K562 (cell line): ENCODE measurements at regions not wholly inside any gene's neighbourhood (a gene's known extent, or its start where the extent isn't known, plus 50 kb on each side); places are given as distances from the start of the nearest gene placed in this dataset.

ENCODE experiments used
- ATAC-seq: fragments of 200-7000 bp; cut with Tn5 transposase; 3 replicates; pipeline ENCODE4 v1.9.1; 2020; ENCODE audit warnings: moderate library complexity
- BruUV-seq: library from RNA; stranded (reverse); fragments of 400-500 nt; replicated peaks from 2 replicates; lab custom pipeline; 2021; lab: Mats Ljungman, UMichigan
- CTCF ChIA-PET: fragments of 300-600 bp; formaldehyde crosslinking; extraction: SDS; loops from one replicate; lab custom pipeline; 2021; ENCODE audit warnings: low intra/inter-chr PET ratio; lab: Yijun Ruan, JAX
- POLR2A ChIA-PET: fragments of 300-600, 350-650 bp; sonication (Branson Sonifier 250); formaldehyde crosslinking; extraction: SDS; loops from one replicate; lab custom pipeline; 2021; ENCODE audit warnings: antibody characterized with exemption, inconsistent platforms; lab: Yijun Ruan, JAX
- DNase-seq, 4 experiments: peaks; one replicate each; pipeline versions ENCODE4 v3.0.0 to v3.0.0-alpha.2; 2011 to 2018; ENCODE audit warnings: low spot score in 3 of 4, mixed read lengths in 3 of 4; ENCODE audit errors: extremely low read depth in 1 of 4
- FAIRE-seq: peaks from 2 replicates; lab custom pipeline; 2011; peaks lifted over from hg19 to GRCh38; lab: Jason Lieb, UNC
- H2AFZ ChIP-seq: 2 replicates; pipeline ENCODE4 v1.6.0; 2011; ENCODE audit warnings: low read depth, low read length, control low read depth, inconsistent platforms
- H3K27ac ChIP-seq: fragments of 200-600 bp; 3 replicates; pipeline ENCODE4 v1.8.0; 2011; ENCODE audit warnings: low read depth, mild to moderate bottlenecking, control low read depth, inconsistent platforms, low read length, moderate library complexity, mixed read lengths; ENCODE audit errors: extremely low read depth
- H3K27me3 ChIP-seq, 2 experiments: fragments of 300-600 bp in 1 of 2; 2 replicates in 1 of 2; 3 replicates in 1 of 2; pipeline versions ENCODE4 v1.6.0 to v1.8.0; 2011; ENCODE audit warnings: inconsistent platforms in 2 of 2, low read length in 2 of 2, mild to moderate bottlenecking in 1 of 2, mixed read lengths in 1 of 2, moderate library complexity in 1 of 2; ENCODE audit not compliant: control insufficient read depth in 2 of 2, insufficient read depth in 2 of 2
- H3K36me3 ChIP-seq: fragments of 300-600 bp; 3 replicates; pipeline ENCODE4 v1.8.0; 2011; ENCODE audit warnings: mild to moderate bottlenecking, low read length, inconsistent platforms; ENCODE audit not compliant: control insufficient read depth, insufficient read depth
- H3K4me1 ChIP-seq, 2 experiments: fragments of 200-600 bp in 1 of 2; replicated peaks in 1 of 2; 2 replicates in 1 of 2; 3 replicates in 1 of 2; pipeline versions ENCODE4 v1.5.1 to v1.8.0; 2011; ENCODE audit warnings: inconsistent platforms in 2 of 2, low read length in 2 of 2, mild to moderate bottlenecking in 1 of 2, mixed read lengths in 1 of 2, moderate library complexity in 1 of 2; ENCODE audit not compliant: control insufficient read depth in 2 of 2, insufficient read depth in 2 of 2
- H3K4me2 ChIP-seq: 2 replicates; pipeline ENCODE4 v1.6.1; 2011; ENCODE audit warnings: low read length, control low read depth, inconsistent platforms, mixed read lengths; ENCODE audit not compliant: insufficient read depth
- H3K4me3 ChIP-seq: fragments of 200-600 bp; sonication (generic), shearing (Covaris generic); 2 replicates; pipeline ENCODE4 v1.5.1; 2016; ENCODE audit warnings: control low read depth, inconsistent platforms
- H3K79me2 ChIP-seq: fragments of 200-600 bp; 3 replicates; pipeline ENCODE4 v1.8.0; 2011; ENCODE audit warnings: low read length, inconsistent platforms; ENCODE audit not compliant: control insufficient read depth, insufficient read depth
- H3K9ac ChIP-seq, 2 experiments: 2 replicates each; pipeline versions ENCODE4 v1.6.0 to v1.6.1; 2011; ENCODE audit warnings: low read depth in 2 of 2, low read length in 2 of 2, control low read depth in 1 of 2, inconsistent platforms in 1 of 2, mild to moderate bottlenecking in 1 of 2, mixed read lengths in 1 of 2; ENCODE audit not compliant: insufficient read depth in 1 of 2
- H3K9me1 ChIP-seq: one replicate; pipeline ENCODE4 v1.6.0; 2011; ENCODE audit warnings: inconsistent platforms, mild to moderate bottlenecking, low read length, moderate library complexity; ENCODE audit not compliant: control insufficient read depth, insufficient read depth
- H3K9me3 ChIP-seq: replicated peaks from 2 replicates; pipeline ENCODE4 v1.5.1; 2011; ENCODE audit warnings: low read depth, low read length, inconsistent platforms; ENCODE audit not compliant: control insufficient read depth, insufficient read depth
- H4K20me1 ChIP-seq: replicated peaks from 2 replicates; pipeline ENCODE4 v1.6.1; 2011; ENCODE audit warnings: low read length, inconsistent platforms, mixed read lengths; ENCODE audit not compliant: control insufficient read depth, insufficient read depth
- GTF2F1 ChIP-seq: IDR thresholded peaks from 2 replicates; pipeline ENCODE4 v1.6.1; 2011; ENCODE audit warnings: low read depth, low read length, improper control_type of control experiment
- HNRNPH1 ChIP-seq: fragments of 200-400 bp; formaldehyde crosslinking; optimal IDR thresholded peaks from 2 replicates; pipeline ENCODE3; 2017; ENCODE audit warnings: low read depth, mild to moderate bottlenecking, low read length, moderate library complexity
- IFI16 ChIP-seq: fragments of 250-450 bp; sonication (Bioruptor Pico); IDR thresholded peaks from 2 replicates; pipeline ENCODE4 v2.1.2; 2022; ENCODE audit warnings: mild to moderate bottlenecking, inconsistent platforms
- NCOA1 ChIP-seq: fragments of 450-650 bp; IDR thresholded peaks from 2 replicates; pipeline ENCODE4 v1.6.1; 2016; ENCODE audit warnings: low read depth
- NONO ChIP-seq, 2 experiments: fragments of 200-400 bp in 1 of 2; fragments of 450-650 bp in 1 of 2; formaldehyde crosslinking in 1 of 2; IDR thresholded peaks; 2 replicates each; pipeline ENCODE4 v1.6.1; 2017; ENCODE audit warnings: low read depth in 2 of 2, mild to moderate bottlenecking in 2 of 2, moderate library complexity in 2 of 2, low read length in 1 of 2
- PML ChIP-seq: IDR thresholded peaks from 2 replicates; pipeline ENCODE4 v1.6.1; 2012; ENCODE audit warnings: low read length, inconsistent platforms
- SIRT6 ChIP-seq: IDR thresholded peaks from one replicate; pipeline ENCODE4 v1.6.1; 2012; ENCODE audit warnings: low read depth, mild to moderate bottlenecking, control low read depth, inconsistent platforms, low read length, moderate library complexity
- TCF3 ChIP-seq: sonication (generic); formaldehyde crosslinking; IDR thresholded peaks from 2 replicates; pipeline ENCODE4 v1.4.0; 2020; ENCODE audit warnings: mild to moderate bottlenecking, missing genetic modification reagents
- ZKSCAN1 ChIP-seq: fragments of 150-350 bp; IDR thresholded peaks from 2 replicates; pipeline ENCODE4 v1.6.1; 2016; ENCODE audit warnings: low read depth, low read length
- ZNF785 ChIP-seq: fragments of 250-450 bp; sonication (Bioruptor Pico); IDR thresholded peaks from 2 replicates; pipeline ENCODE4 v1.4.0; 2020; ENCODE audit warnings: mild to moderate bottlenecking
- WGBS: fragments of 100-300 bp; shearing (Covaris generic); methylation state at CpG from one replicate; pipeline ENCODE4 v1.1.6; 2016; ENCODE audit warnings: low coverage, mixed read lengths; ENCODE audit not compliant: insufficient coverage; ENCODE audit errors: missing lambda C conversion rate; 5-methylcytosine and 5-hydroxymethylcytosine counted together
- in situ Hi-C: fragments of 300-500 bp; cut with MboI; formaldehyde crosslinking; loops from 4 replicates; pipeline ENCODE4 v1.15.0; 2018; ENCODE audit warnings: inconsistent platforms, mixed read lengths
- intact Hi-C: fragments of 100-400 bp; cut with micrococcal nuclease; formaldehyde crosslinking; loops from 2 replicates; pipeline ENCODE4 v1.14.2; 2022
- TF ChIP-seq, protein P1 (sequence below): fragments of 450-650 bp; conservative IDR thresholded peaks from 2 replicates; pipeline ENCODE4 v1.6.1; 2016; ENCODE audit warnings: missing genetic modification characterization, low read depth, mild to moderate bottlenecking, control low read depth, missing compliant biosample characterization

DNA sequence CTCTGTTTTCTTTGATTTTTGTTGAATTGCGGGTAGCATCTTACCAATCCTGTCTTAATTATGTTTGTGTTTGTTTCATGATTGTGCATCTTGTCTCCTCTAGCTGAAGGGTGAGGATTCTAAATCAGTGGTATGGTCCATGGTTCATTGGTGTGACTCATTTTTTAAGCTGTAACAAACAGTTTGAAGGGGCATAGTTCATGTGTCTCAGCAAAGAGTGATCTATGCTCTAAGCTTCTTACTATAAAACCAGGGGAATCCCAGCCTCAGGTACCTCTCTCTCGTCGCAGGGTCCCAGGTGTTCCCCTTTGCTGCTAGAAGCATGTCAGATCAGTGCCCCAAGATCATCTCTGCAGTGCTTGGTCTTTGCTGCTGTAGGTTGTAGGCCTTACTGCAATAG, 100.1 kb downstream of the OTUD1 start:
- TF ChIP-seq, protein P1, sequence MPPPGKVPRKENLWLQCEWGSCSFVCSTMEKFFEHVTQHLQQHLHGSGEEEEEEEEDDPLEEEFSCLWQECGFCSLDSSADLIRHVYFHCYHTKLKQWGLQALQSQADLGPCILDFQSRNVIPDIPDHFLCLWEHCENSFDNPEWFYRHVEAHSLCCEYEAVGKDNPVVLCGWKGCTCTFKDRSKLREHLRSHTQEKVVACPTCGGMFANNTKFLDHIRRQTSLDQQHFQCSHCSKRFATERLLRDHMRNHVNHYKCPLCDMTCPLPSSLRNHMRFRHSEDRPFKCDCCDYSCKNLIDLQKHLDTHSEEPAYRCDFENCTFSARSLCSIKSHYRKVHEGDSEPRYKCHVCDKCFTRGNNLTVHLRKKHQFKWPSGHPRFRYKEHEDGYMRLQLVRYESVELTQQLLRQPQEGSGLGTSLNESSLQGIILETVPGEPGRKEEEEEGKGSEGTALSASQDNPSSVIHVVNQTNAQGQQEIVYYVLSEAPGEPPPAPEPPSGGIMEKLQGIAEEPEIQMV = no peak
- TF ChIP-seq NONO (IDR thresholded peaks at IDR 0.05; ENCODE audit: low read depth in 2 of 2, low read length in 1 of 2) (no peak), HNRNPH1 (no peak), IFI16 (CRISPR knock-in tag) (no peak), PML (no peak), TCF3 (no peak), NCOA1 (no peak), GTF2F1 (no peak), SIRT6 (no peak), ZKSCAN1 (no peak), ZNF785 (no peak)
- DNase-seq = no peak
- BruUV-seq = no TSS peak
- no peak overlapping the region for H2AFZ ChIP-seq
- H3K36me3 ChIP-seq = no peaks in the 10 kb centered on the region
- no peaks in the 10 kb centered on the region for H3K27me3 ChIP-seq
- intact Hi-C loops = loop anchor here (10.0 kb wide), 1 partner anchor 384 kb away; no protein-coding TSS in a partner anchor
- FAIRE-seq = no peak
- H3K9ac ChIP-seq = no peak overlapping the region
- H4K20me1 ChIP-seq = no peaks in the 10 kb centered on the region
- no peaks in the 10 kb centered on the region for H3K9me3 ChIP-seq
- ChIA-PET POLR2A (no interaction called here), CTCF (no interaction called here)
- WGBS = 0% methylated on average over 3 of the region's 3 CpGs
- no peak overlapping the region for H3K4me2 ChIP-seq
- no peak overlapping the region for H3K4me3 ChIP-seq
- no peak overlapping the region for H3K27ac ChIP-seq
- H3K4me1 ChIP-seq = no peaks in the 10 kb centered on the region
- H3K79me2 ChIP-seq = no peaks in the 10 kb centered on the region
- H3K9me1 ChIP-seq = no peaks in the 10 kb centered on the region
- in situ Hi-C loops = no loop called here
- no peak for ATAC-seq
